HEK293T (cell line): ENCODE measurements at regions not wholly inside any gene's neighbourhood (a gene's known extent, or its start where the extent isn't known, plus 50 kb on each side); places are given as distances from the start of the nearest gene placed in this dataset.

ENCODE experiments used
- CTCF ChIA-PET: fragments of 350-600 bp; formaldehyde crosslinking; extraction: SDS; loops from one replicate; lab custom pipeline; 2021; ENCODE audit warnings: antibody characterized with exemption, inconsistent platforms; lab: Yijun Ruan, JAX
- POLR2A ChIA-PET: fragments of 350-600 bp; formaldehyde crosslinking; extraction: SDS; loops from one replicate; lab custom pipeline; 2020; ENCODE audit warnings: antibody characterized with exemption, inconsistent platforms; lab: Yijun Ruan, JAX
- DNase-seq: peaks from one replicate; pipeline ENCODE4 v3.0.0; 2012; ENCODE audit warnings: mixed read lengths; ENCODE audit errors: extremely low spot score
- ARNT ChIP-seq: fragments of 450-650 bp; IDR thresholded peaks from 2 replicates; pipeline ENCODE4 v1.6.1; 2017; ENCODE audit warnings: mild to moderate bottlenecking
- BHLHE40 ChIP-seq: fragments of 450-650 bp; IDR thresholded peaks from 2 replicates; pipeline ENCODE4 v1.6.1; 2016; ENCODE audit warnings: mild to moderate bottlenecking, moderate library complexity, borderline replicate concordance
- CTBP1 ChIP-seq: fragments of 450-650 bp; IDR thresholded peaks from 2 replicates; pipeline ENCODE4 v1.6.1; 2016; ENCODE audit warnings: borderline replicate concordance
- ELF4 ChIP-seq: fragments of 450-650 bp; IDR thresholded peaks from 2 replicates; pipeline ENCODE4 v1.6.1; 2017; ENCODE audit warnings: antibody characterized with exemption
- FOXA1 ChIP-seq: fragments of 450-650 bp; IDR thresholded peaks from 2 replicates; pipeline ENCODE4 v1.6.1; 2016; ENCODE audit warnings: mild to moderate bottlenecking
- FOXK2 ChIP-seq: fragments of 450-650 bp; IDR thresholded peaks from 2 replicates; pipeline ENCODE4 v1.6.1; 2016; ENCODE audit warnings: mild to moderate bottlenecking
- FOXM1 ChIP-seq: fragments of 450-650 bp; IDR thresholded peaks from 2 replicates; pipeline ENCODE4 v1.6.1; 2017; ENCODE audit warnings: mild to moderate bottlenecking, borderline replicate concordance
- HDGF ChIP-seq: fragments of 450-650 bp; IDR thresholded peaks from 2 replicates; pipeline ENCODE4 v1.6.1; 2017; ENCODE audit warnings: antibody characterized with exemption, borderline replicate concordance
- L3MBTL2 ChIP-seq: fragments of 450-650 bp; conservative IDR thresholded peaks from 2 replicates; pipeline ENCODE4 v1.6.1; 2016; ENCODE audit warnings: mild to moderate bottlenecking
- LEF1 ChIP-seq: fragments of 450-650 bp; IDR thresholded peaks from 2 replicates; pipeline ENCODE4 v1.6.1; 2017; ENCODE audit warnings: mild to moderate bottlenecking, borderline replicate concordance
- NFRKB ChIP-seq: fragments of 450-650 bp; IDR thresholded peaks from 2 replicates; pipeline ENCODE4 v1.6.1; 2016; ENCODE audit warnings: mild to moderate bottlenecking, moderate library complexity
- PKNOX1 ChIP-seq: fragments of 450-650 bp; IDR thresholded peaks from 2 replicates; pipeline ENCODE4 v1.6.1; 2016
- SP1 ChIP-seq: fragments of 450-650 bp; IDR thresholded peaks from 2 replicates; pipeline ENCODE4 v1.6.1; 2017
- SUZ12 ChIP-seq: fragments of 450-650 bp; IDR thresholded peaks from 2 replicates; pipeline ENCODE4 v1.6.1; 2016; ENCODE audit warnings: mild to moderate bottlenecking
- TARDBP ChIP-seq: fragments of 450-650 bp; IDR thresholded peaks from 2 replicates; pipeline ENCODE4 v1.6.1; 2016
- ZNF384 ChIP-seq: fragments of 450-650 bp; IDR thresholded peaks from 2 replicates; pipeline ENCODE4 v1.6.1; 2016

- ChIA-PET POLR2A (no interaction called here), CTCF (no interaction called here)
- DNase-seq = no peak
- TF ChIP-seq LEF1 (no peak), ELF4 (no peak), FOXA1 (no peak), TARDBP (no peak), HDGF (no peak), FOXK2 (no peak), ARNT (no peak), PKNOX1 (no peak), BHLHE40 (no peak), FOXM1 (no peak), NFRKB (no peak), SP1 (no peak), L3MBTL2 (no peak)
Observed at GRCh38 chr13:106155411-106155810, 380.1 kb downstream of the EFNB2 start.

DNA sequence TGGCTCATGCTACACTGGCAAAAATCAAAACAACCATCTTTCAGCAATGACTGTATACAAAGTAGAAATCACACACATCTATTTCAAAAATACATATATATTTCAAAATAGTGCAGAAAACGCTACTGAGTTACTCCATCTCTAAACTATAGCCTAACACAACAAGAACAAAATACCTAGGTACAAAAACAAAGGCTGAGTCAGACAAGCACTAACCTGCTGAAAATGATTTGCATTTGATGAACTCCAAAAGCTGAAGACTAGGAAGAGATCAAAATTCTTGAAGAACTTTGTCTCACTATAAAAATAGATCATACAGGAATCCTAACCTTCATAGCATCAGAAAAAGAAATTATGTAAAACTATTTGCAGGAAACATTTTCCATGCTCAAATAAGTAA, 381.6 kb downstream of the EFNB2 start:
- POLR2A ChIA-PET = no interaction called here
- no peak for TF ChIP-seq SP1
- TF ChIP-seq ZNF384 = no peak
- TF ChIP-seq CTBP1 = no peak
- no peak for TF ChIP-seq SUZ12
- no peak for TF ChIP-seq BHLHE40
- no peak for TF ChIP-seq NFRKB
- no peak for TF ChIP-seq TARDBP
- TF ChIP-seq L3MBTL2 = no peak
- TF ChIP-seq PKNOX1 = no peak
- TF ChIP-seq FOXK2 = no peak
- no peak for TF ChIP-seq ELF4
- no peak for DNase-seq
- CTCF ChIA-PET = interaction anchor here (0.7 kb wide), 1 partner anchor 202 kb away, joined by 3 read pairs; no protein-coding TSS in a partner anchor

DNA sequence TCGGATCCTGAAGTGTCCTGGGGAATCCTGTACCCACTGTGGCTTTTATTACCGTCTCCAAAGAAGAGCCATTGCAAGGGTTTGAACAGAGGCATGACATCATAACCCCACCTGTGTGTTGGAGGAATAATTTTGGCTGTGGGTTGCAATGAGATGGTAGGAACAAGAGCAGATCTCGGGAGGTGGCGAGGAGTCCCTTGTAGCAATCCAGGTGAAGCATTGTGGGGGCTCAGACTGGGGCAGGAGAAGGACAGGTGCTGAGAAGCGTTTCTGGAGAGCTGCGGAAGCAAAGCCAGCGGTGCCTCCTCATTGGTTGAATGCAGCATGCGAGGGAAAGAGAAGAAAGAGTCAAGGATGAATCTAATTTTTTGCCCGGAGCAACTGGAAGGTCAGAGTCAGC, 382.4 kb downstream of the EFNB2 start:
- TF ChIP-seq NFRKB = no peak
- no peak for TF ChIP-seq PKNOX1
- no peak for TF ChIP-seq FOXK2
- no peak for TF ChIP-seq SP1
- no peak for TF ChIP-seq TARDBP
- no peak for TF ChIP-seq FOXA1
- no peak for TF ChIP-seq LEF1
- TF ChIP-seq CTBP1 = no peak
- TF ChIP-seq FOXM1 = no peak
- TF ChIP-seq HDGF = no peak
- TF ChIP-seq ZNF384 = no peak
- no peak for TF ChIP-seq L3MBTL2
- no peak for TF ChIP-seq ARNT
- TF ChIP-seq SUZ12 = no peak
- no peak for TF ChIP-seq ELF4
- no peak for TF ChIP-seq BHLHE40
- POLR2A ChIA-PET = no interaction called here
- CTCF ChIA-PET = no interaction called here
- DNase-seq = no peak

DNA sequence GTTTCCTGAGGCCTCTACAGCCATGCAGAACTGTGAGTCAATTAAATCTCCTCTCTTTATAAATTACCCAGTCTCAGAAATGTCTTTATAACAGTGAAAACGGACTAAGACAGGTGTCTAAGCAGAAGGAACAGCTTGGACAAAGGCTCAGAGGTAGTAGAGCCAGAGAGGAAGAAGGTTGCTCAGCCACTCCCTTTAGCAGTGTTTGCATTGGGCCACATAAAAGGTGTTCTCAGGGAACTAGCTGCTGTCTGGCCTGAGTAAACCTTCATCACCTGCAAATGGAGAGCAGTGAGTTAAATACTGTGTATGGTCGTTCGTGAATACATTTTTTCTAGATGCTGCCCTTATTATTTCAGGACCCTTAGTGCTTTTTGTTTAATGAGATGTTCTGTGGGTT, 383.4 kb downstream of the EFNB2 start:
- TF ChIP-seq LEF1 (no peak), SUZ12 (no peak), FOXA1 (no peak), BHLHE40 (no peak), CTBP1 (no peak), L3MBTL2 (no peak), SP1 (no peak), PKNOX1 (no peak), ZNF384 (no peak), TARDBP (no peak), ELF4 (no peak), HDGF (no peak), FOXK2 (no peak)
- POLR2A ChIA-PET = no interaction called here
- no peak for DNase-seq
- CTCF ChIA-PET = no interaction called here

DNA sequence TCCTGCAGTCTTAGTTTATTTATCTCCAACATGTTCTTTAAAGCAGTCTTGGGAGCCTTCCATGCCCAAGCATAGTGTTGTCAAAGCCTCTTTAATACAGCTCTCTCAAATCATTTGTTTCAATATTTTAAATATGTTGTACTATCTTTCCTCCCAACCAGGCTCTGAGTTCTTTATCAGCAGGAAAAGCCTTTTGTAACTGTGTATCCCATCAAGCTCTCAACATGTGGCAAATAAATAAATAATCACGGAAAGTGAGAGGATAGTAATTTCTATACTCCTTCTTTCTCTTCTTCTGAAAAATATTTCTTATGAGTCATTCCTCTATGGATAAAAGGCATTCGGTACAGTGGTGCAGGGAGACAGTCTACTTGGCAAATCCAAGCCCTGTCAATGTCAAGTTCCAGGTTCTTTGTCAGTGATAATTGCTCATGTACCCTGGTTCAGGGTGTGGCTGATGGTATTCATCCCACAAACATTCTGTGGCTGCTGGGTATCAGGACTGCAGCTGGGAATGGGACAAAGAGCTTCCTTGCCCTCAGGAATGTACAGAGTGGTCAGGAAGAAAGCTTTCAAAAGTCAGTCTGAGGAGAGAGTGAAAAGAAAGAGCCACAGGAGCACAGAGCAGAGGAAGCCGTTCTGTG, 384.3 kb downstream of the EFNB2 start:
- TF ChIP-seq ARNT (no peak), ZNF384 (no peak), PKNOX1 (no peak), CTBP1 (no peak), SUZ12 (no peak), FOXK2 (no peak), BHLHE40 (no peak), NFRKB (no peak), ELF4 (no peak), TARDBP (no peak), LEF1 (no peak), FOXA1 (no peak), L3MBTL2 (no peak), SP1 (no peak), HDGF (no peak), FOXM1 (no peak)
- CTCF ChIA-PET = interaction anchor here (0.5 kb wide), 1 partner anchor 41 kb away, joined by 3 read pairs; no protein-coding TSS in a partner anchor
- POLR2A ChIA-PET = no interaction called here
- DNase-seq = no peak
